NCI-H460 (cell line): ENCODE measurements at regions not wholly inside any gene's neighbourhood (a gene's known extent, or its start where the extent isn't known, plus 50 kb on each side); places are given as distances from the start of the nearest gene placed in this dataset.

Experiments
- DNase-seq: peaks from one replicate; pipeline ENCODE4 v3.0.0-alpha.2; 2016; ENCODE audit warnings: low read depth; ENCODE audit errors: extremely low read depth

- DNase-seq = no peak
Observed at GRCh38 chr6:156464100-156464878, 312.9 kb upstream of the ARID1B start.

- no peak for DNase-seq
Observed at GRCh38 chr6:156461647-156462046, 315.5 kb upstream of the ARID1B start.

GRCh38 chr6:156457601-156458000, 319.6 kb upstream of the ARID1B start:
- no peak for DNase-seq

GRCh38 chr6:156455847-156456246, 321.3 kb upstream of the ARID1B start:
- no peak for DNase-seq

- no peak for DNase-seq
Observed at GRCh38 chr6:156454867-156455266, 322.3 kb upstream of the ARID1B start.

- DNase-seq = no peak
Observed at GRCh38 chr6:156451726-156452125, 325.5 kb upstream of the ARID1B start.

GRCh38 chr6:156451088-156451487, 326.1 kb upstream of the ARID1B start:
- no peak for DNase-seq

- DNase-seq = no peak
Observed at GRCh38 chr6:156450421-156450820, 326.8 kb upstream of the ARID1B start.

GRCh38 chr6:156449569-156449968, 327.6 kb upstream of the ARID1B start:
- no peak for DNase-seq

GRCh38 chr6:156449128-156449527, 328.1 kb upstream of the ARID1B start:
- no peak for DNase-seq

- no peak for DNase-seq
Observed at GRCh38 chr6:156448579-156448978, 328.6 kb upstream of the ARID1B start.

GRCh38 chr6:156440688-156441087, 336.5 kb upstream of the ARID1B start:
- no peak for DNase-seq

GRCh38 chr6:156438350-156438923, 338.7 kb upstream of the ARID1B start:
- no peak for DNase-seq

GRCh38 chr6:156437121-156437879, 339.9 kb upstream of the ARID1B start:
- DNase-seq = no peak

GRCh38 chr6:156434795-156435190, 342.4 kb upstream of the ARID1B start:
- DNase-seq = no peak

- no peak for DNase-seq
Observed at GRCh38 chr6:156434049-156434794, 343.0 kb upstream of the ARID1B start.

GRCh38 chr6:156432543-156432942, 344.6 kb upstream of the ARID1B start:
- no peak for DNase-seq

- no peak for DNase-seq
Observed at GRCh38 chr6:156430386-156430785, 346.8 kb upstream of the ARID1B start.

- DNase-seq = no peak
Observed at GRCh38 chr6:156427345-156427744, 349.8 kb upstream of the ARID1B start.

GRCh38 chr6:156425359-156426020, 351.7 kb upstream of the ARID1B start:
- no peak for DNase-seq

- no peak for DNase-seq
Observed at GRCh38 chr6:156423829-156424228, 353.3 kb upstream of the ARID1B start.
